MCF 10A (cell line): ENCODE measurements at regions not wholly inside any gene's neighbourhood (a gene's known extent, or its start where the extent isn't known, plus 50 kb on each side); places are given as distances from the start of the nearest gene placed in this dataset.

Experiments used
- BruUV-seq: library from RNA; stranded (reverse); fragments of 400-500 nt; replicated peaks from 2 replicates; lab custom pipeline; 2021; lab: Mats Ljungman, UMichigan
- CTCF ChIA-PET: fragments of 300-600 bp; sonication (Branson Sonifier 250); formaldehyde crosslinking; extraction: SDS; loops from one replicate; lab custom pipeline; 2021; ENCODE audit warnings: antibody characterized with exemption, inconsistent platforms; lab: Yijun Ruan, JAX
- POLR2A ChIA-PET: fragments of 300-600, 350-650 bp; sonication (Branson Sonifier 250); formaldehyde crosslinking; extraction: SDS; loops from one replicate; lab custom pipeline; 2020; ENCODE audit warnings: antibody characterized with exemption, inconsistent platforms; lab: Yijun Ruan, JAX
- DNase-seq: peaks from one replicate; pipeline ENCODE4 v3.0.0-alpha.2; 2018; ENCODE audit not compliant: unreplicated experiment
- H3K27ac Mint-ChIP-seq: one replicate; pipeline ENCODE4 v1.8.0; 2022; ENCODE audit warnings: mild to moderate bottlenecking, low read depth, mixed read lengths; ENCODE audit not compliant: unreplicated experiment
- H3K27me3 Mint-ChIP-seq: one replicate; pipeline ENCODE4 v1.8.0; 2022; ENCODE audit warnings: mixed read lengths; ENCODE audit not compliant: insufficient read depth, unreplicated experiment
- H3K36me3 Mint-ChIP-seq: one replicate; pipeline ENCODE4 v1.8.0; 2022; ENCODE audit warnings: mild to moderate bottlenecking, moderate library complexity, mixed read lengths; ENCODE audit not compliant: insufficient read depth, unreplicated experiment
- H3K4me1 Mint-ChIP-seq: one replicate; pipeline ENCODE4 v1.8.0; 2022; ENCODE audit warnings: mixed read lengths; ENCODE audit not compliant: insufficient read depth, unreplicated experiment
- H3K4me3 Mint-ChIP-seq: one replicate; pipeline ENCODE4 v1.8.0; 2022; ENCODE audit warnings: mild to moderate bottlenecking, moderate library complexity, mixed read lengths; ENCODE audit not compliant: unreplicated experiment
- H3K9me3 Mint-ChIP-seq: one replicate; pipeline ENCODE4 v1.8.0; 2022; ENCODE audit warnings: mixed read lengths; ENCODE audit not compliant: unreplicated experiment
- intact Hi-C: fragments of 100-400 bp; cut with micrococcal nuclease; formaldehyde crosslinking; loops from 2 replicates; pipeline ENCODE4 v1.14.1; 2022
- TF ChIP-seq, protein P1 (sequence below): fragments of 200-600 bp; IDR thresholded peaks from one replicate; pipeline ENCODE4 v1.8.0; 2022; ENCODE audit warnings: antibody characterized with exemption, mild to moderate bottlenecking; ENCODE audit not compliant: unreplicated experiment

DNA sequence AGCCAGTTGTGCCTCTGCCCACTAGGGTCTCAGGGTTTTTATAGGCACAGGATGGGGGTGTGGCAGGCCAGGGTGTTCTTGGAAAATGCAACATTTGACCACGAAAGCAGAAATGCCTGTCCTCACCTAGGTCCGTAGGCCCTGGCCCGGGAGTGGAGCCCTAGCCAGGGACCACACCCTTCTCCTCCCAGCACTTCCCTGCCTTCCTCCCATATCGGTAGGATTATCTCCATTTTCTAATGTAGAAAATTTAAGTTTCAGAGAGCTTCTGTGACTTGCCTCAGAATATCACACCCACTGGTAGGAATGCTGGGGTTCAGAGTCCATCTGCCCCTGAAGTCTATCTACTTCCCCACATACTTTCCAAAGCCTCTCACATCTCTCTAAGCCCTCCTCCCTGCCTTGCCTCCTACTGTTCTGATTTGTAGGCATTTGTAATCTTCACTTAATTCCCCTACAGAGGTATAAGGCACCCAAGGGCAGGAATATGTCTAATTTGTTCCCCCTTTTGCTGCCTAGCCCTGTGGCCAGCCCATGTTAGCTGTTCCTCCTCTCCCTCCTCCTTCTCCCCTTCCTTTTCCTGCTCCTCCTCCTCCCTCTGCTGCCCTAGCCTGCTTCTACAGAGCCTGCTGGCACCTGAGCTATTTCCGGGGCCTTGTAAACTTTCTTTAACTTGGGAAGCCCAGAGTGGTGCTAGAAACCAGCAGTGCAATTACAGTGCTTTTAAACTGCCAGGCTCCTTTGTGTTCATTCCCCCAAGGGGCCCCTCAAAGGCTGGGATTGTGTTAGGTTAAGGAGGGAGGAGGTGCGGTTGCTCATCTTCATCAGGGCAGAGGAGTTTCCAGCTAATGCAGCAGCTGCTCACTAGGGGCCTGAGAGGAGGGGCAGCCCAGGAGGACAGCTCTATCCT, 71.1 kb downstream of the MRPL46 start:
- Mint-ChIP-seq H3K27me3 (no peaks in the 10 kb centered on the region), H3K36me3 (no peaks in the 10 kb centered on the region), H3K27ac (no peak overlapping the region), H3K4me1 (no peaks in the 10 kb centered on the region), H3K4me3 (no peak overlapping the region), H3K9me3 (no peaks in the 10 kb centered on the region)
- TF ChIP-seq, protein P1, sequence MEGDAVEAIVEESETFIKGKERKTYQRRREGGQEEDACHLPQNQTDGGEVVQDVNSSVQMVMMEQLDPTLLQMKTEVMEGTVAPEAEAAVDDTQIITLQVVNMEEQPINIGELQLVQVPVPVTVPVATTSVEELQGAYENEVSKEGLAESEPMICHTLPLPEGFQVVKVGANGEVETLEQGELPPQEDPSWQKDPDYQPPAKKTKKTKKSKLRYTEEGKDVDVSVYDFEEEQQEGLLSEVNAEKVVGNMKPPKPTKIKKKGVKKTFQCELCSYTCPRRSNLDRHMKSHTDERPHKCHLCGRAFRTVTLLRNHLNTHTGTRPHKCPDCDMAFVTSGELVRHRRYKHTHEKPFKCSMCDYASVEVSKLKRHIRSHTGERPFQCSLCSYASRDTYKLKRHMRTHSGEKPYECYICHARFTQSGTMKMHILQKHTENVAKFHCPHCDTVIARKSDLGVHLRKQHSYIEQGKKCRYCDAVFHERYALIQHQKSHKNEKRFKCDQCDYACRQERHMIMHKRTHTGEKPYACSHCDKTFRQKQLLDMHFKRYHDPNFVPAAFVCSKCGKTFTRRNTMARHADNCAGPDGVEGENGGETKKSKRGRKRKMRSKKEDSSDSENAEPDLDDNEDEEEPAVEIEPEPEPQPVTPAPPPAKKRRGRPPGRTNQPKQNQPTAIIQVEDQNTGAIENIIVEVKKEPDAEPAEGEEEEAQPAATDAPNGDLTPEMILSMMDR, result no peak
- no TSS peak for BruUV-seq
- intact Hi-C loops, result no loop called here
- ChIA-PET POLR2A (no interaction called here), CTCF (interaction anchor here (0.6 to 1.1 kb wide), 2 partner anchors 49 to 188 kb away, joined by 3 to 4 read pairs; no protein-coding TSS in a partner anchor)
- DNase-seq, result no peak

DNA sequence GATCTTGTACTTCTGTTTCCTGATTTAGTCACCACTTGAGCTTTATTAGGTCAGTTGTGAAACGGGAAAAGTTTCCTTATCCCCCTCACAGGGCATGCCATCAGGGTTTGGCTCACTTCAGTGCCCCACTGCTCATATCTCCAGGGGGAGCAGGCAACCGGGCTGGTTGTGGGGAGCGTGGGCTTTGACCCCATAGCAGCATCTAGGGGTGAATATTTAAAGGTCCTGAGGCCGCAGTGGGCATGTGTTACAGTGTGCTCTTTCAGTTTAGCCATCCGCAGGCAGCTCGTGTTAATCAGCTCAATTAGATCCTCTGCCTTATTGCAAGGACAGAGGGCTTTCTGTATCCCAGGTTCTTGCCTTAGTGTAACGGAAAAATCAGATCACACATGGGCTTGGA, 71.9 kb downstream of the MRPL46 start:
- no peak for DNase-seq
- Mint-ChIP-seq H3K27me3 (no peaks in the 10 kb centered on the region), H3K27ac (no peak overlapping the region), H3K36me3 (no peaks in the 10 kb centered on the region), H3K9me3 (no peaks in the 10 kb centered on the region), H3K4me3 (no peak overlapping the region), H3K4me1 (no peaks in the 10 kb centered on the region)
- CTCF ChIA-PET, result no interaction called here
- TF ChIP-seq, protein P1, result no peak
- BruUV-seq, result no TSS peak
- POLR2A ChIA-PET, result no interaction called here
- intact Hi-C loops, result no loop called here

DNA sequence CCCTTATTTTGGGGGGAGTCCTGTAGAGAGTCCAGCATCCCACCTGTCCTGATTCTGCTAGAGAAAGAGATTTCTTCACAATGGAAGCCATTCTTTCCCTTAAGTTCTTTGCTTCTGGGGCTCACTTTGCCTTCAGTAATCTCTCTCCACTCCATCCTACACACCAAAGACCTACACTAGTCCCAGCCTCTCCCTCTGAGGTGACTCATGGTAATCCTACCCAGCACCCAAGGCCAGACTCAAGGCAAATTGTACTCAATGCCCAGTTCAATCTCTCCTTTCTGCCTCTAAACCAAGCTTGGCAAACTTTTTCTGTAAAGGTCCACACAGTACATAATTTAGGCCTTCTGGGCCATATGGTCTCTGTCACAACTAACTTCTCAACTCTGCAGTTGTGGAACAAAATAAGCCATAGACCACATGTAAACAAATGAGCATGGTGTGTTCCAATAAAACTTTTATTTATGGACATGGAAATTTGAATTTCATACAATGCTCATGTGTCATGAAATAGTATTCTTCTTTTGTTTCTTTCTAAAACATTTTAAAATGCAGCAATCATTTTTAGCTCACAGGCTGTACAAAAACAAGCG, 72.5 kb downstream of the MRPL46 start:
- BruUV-seq, result no TSS peak
- Mint-ChIP-seq H3K9me3 (no peaks in the 10 kb centered on the region), H3K36me3 (no peaks in the 10 kb centered on the region), H3K27ac (no peak overlapping the region), H3K4me1 (no peaks in the 10 kb centered on the region), H3K27me3 (no peaks in the 10 kb centered on the region), H3K4me3 (no peak overlapping the region)
- TF ChIP-seq, protein P1, result no peak
- intact Hi-C loops, result no loop called here
- CTCF ChIA-PET, result no interaction called here
- POLR2A ChIA-PET, result no interaction called here
- no peak for DNase-seq

DNA sequence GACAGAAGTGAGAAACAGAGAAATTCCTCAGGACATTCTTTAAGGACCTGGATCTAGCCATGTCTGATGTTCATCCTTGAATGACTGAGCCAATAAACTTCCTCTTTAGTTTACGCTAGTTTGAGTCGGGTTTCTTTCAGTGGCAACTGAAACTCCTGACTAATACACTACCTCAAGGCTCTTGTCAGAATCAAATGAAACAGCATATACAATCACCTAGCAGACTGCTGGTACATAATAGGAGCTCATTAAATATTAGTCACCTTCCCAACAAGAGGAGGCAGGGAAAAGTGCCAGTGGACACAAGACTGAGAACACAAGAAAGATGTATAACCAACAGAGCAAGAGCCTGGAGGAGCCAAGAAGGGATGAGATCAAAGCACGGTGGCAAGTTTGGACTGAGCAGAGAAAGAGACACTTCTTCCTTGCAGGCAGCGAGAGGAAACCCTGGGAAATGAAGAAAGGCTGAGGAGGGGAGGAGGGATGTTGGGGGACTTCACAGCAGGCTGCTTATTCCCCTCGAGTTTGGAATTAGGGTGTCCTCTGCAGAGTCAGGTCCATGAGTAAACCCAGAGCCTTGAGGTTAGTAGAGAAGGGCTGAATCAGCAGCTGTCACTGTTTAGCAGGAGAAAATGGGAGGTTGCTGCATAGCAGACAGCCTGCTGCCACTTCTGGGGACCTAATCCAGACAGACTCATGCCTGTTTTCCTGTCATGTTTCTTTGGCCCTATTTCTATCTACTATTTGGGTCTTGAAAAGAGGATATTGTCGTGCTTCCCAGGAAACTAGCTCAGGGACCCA, 73.3 kb downstream of the MRPL46 start:
- no TSS peak for BruUV-seq
- TF ChIP-seq, protein P1, result no peak
- intact Hi-C loops, result no loop called here
- POLR2A ChIA-PET, result no interaction called here
- Mint-ChIP-seq H3K36me3 (no peaks in the 10 kb centered on the region), H3K27me3 (no peaks in the 10 kb centered on the region), H3K27ac (no peak overlapping the region), H3K4me1 (no peaks in the 10 kb centered on the region), H3K9me3 (no peaks in the 10 kb centered on the region), H3K4me3 (no peak overlapping the region)
- CTCF ChIA-PET, result no interaction called here
- no peak for DNase-seq
